Cardiac fibroblast (primary cell): ENCODE measurements at regions not wholly inside any gene's neighbourhood (a gene's known extent, or its start where the extent isn't known, plus 50 kb on each side); places are given as distances from the start of the nearest gene placed in this dataset.

Source experiments
- DNase-seq, 2 donors: peaks; one replicate each; pipeline versions ENCODE4 v3.0.0 to v3.0.0-alpha.2; 2010; ENCODE audit warnings: low read depth in 2 of 2
- H3K4me3 ChIP-seq, 2 donors: replicated peaks in 1 of 2; 1 replicate in 1 of 2; 2 replicates in 1 of 2; pipeline ENCODE4 v1.5.1; 2011; ENCODE audit warnings: low read depth in 2 of 2, low read length in 2 of 2, mild to moderate bottlenecking in 2 of 2, moderate library complexity in 1 of 2
- TF ChIP-seq, protein P1 (sequence below): IDR thresholded peaks from one replicate; pipeline ENCODE4 v1.5.1; 2011; ENCODE audit warnings: low read depth, mild to moderate bottlenecking, low read length, inconsistent platforms

DNA sequence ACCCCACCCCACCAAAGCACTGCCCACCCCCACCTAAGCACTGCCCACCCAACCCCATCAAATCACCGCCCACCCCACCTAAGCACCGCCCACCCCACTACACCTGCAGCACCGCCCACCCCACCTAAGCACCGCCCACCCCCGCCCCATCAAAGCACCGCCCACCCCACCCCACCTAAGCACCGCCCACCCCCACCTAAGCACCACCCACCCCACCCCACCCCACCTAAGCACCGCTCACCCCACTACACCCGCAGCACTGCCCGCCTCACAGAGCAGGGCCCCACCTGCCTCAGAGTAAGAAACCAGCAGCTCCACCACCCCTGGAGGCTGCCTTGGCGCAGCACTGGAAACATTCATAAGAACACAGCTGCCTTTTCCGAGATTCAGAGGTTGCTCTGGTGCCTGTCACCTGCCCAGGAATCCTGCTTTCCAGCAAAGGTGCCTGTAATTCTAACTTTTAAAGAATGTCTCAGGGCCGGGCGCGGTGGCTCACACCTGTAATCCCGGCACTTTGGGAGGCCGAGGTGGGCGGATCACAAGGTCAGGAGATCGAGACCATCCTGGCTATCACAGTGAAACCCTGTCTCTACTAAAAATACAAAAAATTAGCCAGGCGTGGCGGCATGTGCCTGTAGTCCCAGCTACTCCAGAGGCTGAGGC is 148.2 kb downstream of the BMP7 start:
- DNase-seq: no peak
- TF ChIP-seq, protein P1, sequence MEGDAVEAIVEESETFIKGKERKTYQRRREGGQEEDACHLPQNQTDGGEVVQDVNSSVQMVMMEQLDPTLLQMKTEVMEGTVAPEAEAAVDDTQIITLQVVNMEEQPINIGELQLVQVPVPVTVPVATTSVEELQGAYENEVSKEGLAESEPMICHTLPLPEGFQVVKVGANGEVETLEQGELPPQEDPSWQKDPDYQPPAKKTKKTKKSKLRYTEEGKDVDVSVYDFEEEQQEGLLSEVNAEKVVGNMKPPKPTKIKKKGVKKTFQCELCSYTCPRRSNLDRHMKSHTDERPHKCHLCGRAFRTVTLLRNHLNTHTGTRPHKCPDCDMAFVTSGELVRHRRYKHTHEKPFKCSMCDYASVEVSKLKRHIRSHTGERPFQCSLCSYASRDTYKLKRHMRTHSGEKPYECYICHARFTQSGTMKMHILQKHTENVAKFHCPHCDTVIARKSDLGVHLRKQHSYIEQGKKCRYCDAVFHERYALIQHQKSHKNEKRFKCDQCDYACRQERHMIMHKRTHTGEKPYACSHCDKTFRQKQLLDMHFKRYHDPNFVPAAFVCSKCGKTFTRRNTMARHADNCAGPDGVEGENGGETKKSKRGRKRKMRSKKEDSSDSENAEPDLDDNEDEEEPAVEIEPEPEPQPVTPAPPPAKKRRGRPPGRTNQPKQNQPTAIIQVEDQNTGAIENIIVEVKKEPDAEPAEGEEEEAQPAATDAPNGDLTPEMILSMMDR: no peak
- H3K4me3 ChIP-seq: no peak overlapping the region
